ENCODE measurements at regions not wholly inside any gene's neighbourhood (a gene's known extent, or its start where the extent isn't known, plus 50 kb on each side); places are given as distances from the start of the nearest gene placed in this dataset.

GRCh38 chr4:30620711-30621110 lies 99.5 kb upstream of the PCDH7 start:
- intact Hi-C loops (cut with micrococcal nuclease): no loop called here
- Mint-ChIP-seq H3K4me3 (no peak overlapping the region), H3K27me3 (no peaks in the 10 kb centered on the region), H3K4me1 (no peaks in the 10 kb centered on the region), H3K9me3 (ENCODE audit: insufficient read depth) (no peaks in the 10 kb centered on the region), H3K27ac (no peak overlapping the region)
- Histone ChIP-seq H3K79me2 (ENCODE audit: control insufficient read depth, insufficient read depth, low read length) (no peaks in the 10 kb centered on the region), H3K4me3 (ENCODE audit: control extremely low read depth in 1 of 5, extremely low read depth in 1 of 5, insufficient read depth in 1 of 5, low read depth in 2 of 5, low read length in 4 of 5) (no peak overlapping the region), H2AFZ (ENCODE audit: insufficient read depth, low read depth, low read length, poor library complexity, severe bottlenecking) (no peak overlapping the region), H3K27ac (ENCODE audit: low read length in 2 of 2) (no peak overlapping the region), H3K4me1 (ENCODE audit: control insufficient read depth in 2 of 2, insufficient read depth in 2 of 2, low read length in 2 of 2) (no peaks in the 10 kb centered on the region), H3K9me3 (ENCODE audit: control extremely low read depth in 1 of 3, control insufficient read depth in 2 of 3, insufficient read depth in 1 of 3, low read length in 2 of 3) (no peaks in the 10 kb centered on the region), H3K27me3 (replicated peaks in 1 of 4; ENCODE audit: control extremely low read depth in 1 of 4, control insufficient read depth in 3 of 4, insufficient read depth in 4 of 4, low read length in 3 of 4) (no peaks in the 10 kb centered on the region), H3K9ac (ENCODE audit: low read length) (no peak overlapping the region), H3K36me3 (replicated peaks in 1 of 2; ENCODE audit: control extremely low read depth in 1 of 2, control insufficient read depth in 1 of 2, extremely low read depth in 1 of 2, insufficient read depth in 2 of 2, low read length in 1 of 2) (no peaks in the 10 kb centered on the region), H3K4me2 (replicated peaks; ENCODE audit: low read depth, low read length, poor library complexity, severe bottlenecking) (no peak overlapping the region), H4K20me1 (ENCODE audit: control insufficient read depth, insufficient read depth, low read length, poor library complexity, severe bottlenecking) (no peaks in the 10 kb centered on the region)
- ChIA-PET CTCF (no interaction called here), POLR2A (no interaction called here)
- TF ChIP-seq EZH2 (IDR thresholded peaks at IDR 0.05; ENCODE audit: borderline replicate concordance, insufficient read depth, low read depth, low read length, poor library complexity, severe bottlenecking) (no peak), CTCF (IDR thresholded peaks at IDR 0.05) (no peak)
- DNase-seq (no peak), ATAC-seq (ENCODE audit: low read depth) (no peak)
- WGBS (ENCODE audit: insufficient coverage): no CpG with 5 or more reads among the region's 1 CpG

DNA sequence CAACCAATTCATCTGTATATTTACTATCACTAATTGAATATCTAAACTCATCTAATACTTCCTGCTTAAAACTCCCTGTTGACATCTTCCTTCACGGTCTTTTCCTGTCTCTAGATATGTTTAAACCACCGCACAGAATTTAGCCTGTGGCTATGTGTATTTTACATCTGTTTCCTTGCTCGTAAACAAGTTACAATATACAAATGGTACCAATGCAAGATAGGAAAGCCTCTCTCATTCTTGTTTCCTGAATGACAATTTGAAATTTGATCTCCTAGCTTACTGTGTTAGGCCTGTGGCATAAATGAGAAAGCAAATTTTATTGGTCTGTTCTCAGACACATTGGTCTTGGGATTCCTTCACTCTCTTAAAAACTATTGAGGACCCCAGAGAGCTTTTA lies 89.7 kb upstream of the PCDH7 start:
- Histone ChIP-seq H3K4me2 (replicated peaks; ENCODE audit: low read depth, low read length, poor library complexity, severe bottlenecking) (no peak overlapping the region), H3K79me2 (ENCODE audit: control insufficient read depth, insufficient read depth, low read length) (no peaks in the 10 kb centered on the region), H3K4me3 (ENCODE audit: control extremely low read depth in 1 of 5, extremely low read depth in 1 of 5, insufficient read depth in 1 of 5, low read depth in 2 of 5, low read length in 4 of 5) (no peak overlapping the region), H3K36me3 (replicated peaks in 1 of 2; ENCODE audit: control extremely low read depth in 1 of 2, control insufficient read depth in 1 of 2, extremely low read depth in 1 of 2, insufficient read depth in 2 of 2, low read length in 1 of 2) (no peaks in the 10 kb centered on the region), H3K4me1 (ENCODE audit: control insufficient read depth in 2 of 2, insufficient read depth in 2 of 2, low read length in 2 of 2) (no peaks in the 10 kb centered on the region), H3K9me3 (ENCODE audit: control extremely low read depth in 1 of 3, control insufficient read depth in 2 of 3, insufficient read depth in 1 of 3, low read length in 2 of 3) (peaks cover 0 to 8% (median 0%) of the 10 kb centered on the region in 3 donors), H3K27me3 (replicated peaks in 1 of 4; ENCODE audit: control extremely low read depth in 1 of 4, control insufficient read depth in 3 of 4, insufficient read depth in 4 of 4, low read length in 3 of 4) (no peaks in the 10 kb centered on the region), H3K9ac (ENCODE audit: low read length) (no peak overlapping the region), H2AFZ (ENCODE audit: insufficient read depth, low read depth, low read length, poor library complexity, severe bottlenecking) (no peak overlapping the region), H3K27ac (ENCODE audit: low read length in 2 of 2) (no peak overlapping the region), H4K20me1 (ENCODE audit: control insufficient read depth, insufficient read depth, low read length, poor library complexity, severe bottlenecking) (no peaks in the 10 kb centered on the region)
- TF ChIP-seq CTCF (IDR thresholded peaks at IDR 0.05) (no peak), EZH2 (IDR thresholded peaks at IDR 0.05; ENCODE audit: borderline replicate concordance, insufficient read depth, low read depth, low read length, poor library complexity, severe bottlenecking) (no peak)
- ChIA-PET POLR2A (no interaction called here), CTCF (no interaction called here)
- no peaks in the 10 kb centered on the region for H3K27me3 Mint-ChIP-seq
- DNase-seq: no peak
- H3K9me3 Mint-ChIP-seq (ENCODE audit: insufficient read depth): peaks cover 6% of the 10 kb centered on the region
- H3K4me1 Mint-ChIP-seq: no peaks in the 10 kb centered on the region
- no peak for ATAC-seq (ENCODE audit: low read depth)
- H3K4me3 Mint-ChIP-seq: no peak overlapping the region
- WGBS (ENCODE audit: insufficient coverage): 40% methylated on average over 1 of the region's 3 CpGs
- no peak overlapping the region for H3K27ac Mint-ChIP-seq
- intact Hi-C loops (cut with micrococcal nuclease): no loop called here

Measured in B cell (primary cell).